HepG2 (cell line): ENCODE measurements at regions not wholly inside any gene's neighbourhood (a gene's known extent, or its start where the extent isn't known, plus 50 kb on each side); places are given as distances from the start of the nearest gene placed in this dataset.

Experiments
- CEBPZ ChIP-seq: IDR thresholded peaks from 2 replicates; pipeline ENCODE4 v1.6.1; 2012; ENCODE audit warnings: low read length, improper control_type of control experiment
- GLMP ChIP-seq: sonication (generic); formaldehyde crosslinking; IDR thresholded peaks from 2 replicates; pipeline ENCODE4 v1.9.0; 2021; ENCODE audit warnings: missing genetic modification reagents, mild to moderate bottlenecking, borderline replicate concordance
- NFE2L2 ChIP-seq: fragments of 150-350 bp; IDR thresholded peaks from 2 replicates; pipeline ENCODE4 v1.6.1; 2014; ENCODE audit warnings: low read length
- PITX1 ChIP-seq: sonication (generic); formaldehyde crosslinking; IDR thresholded peaks from 2 replicates; pipeline ENCODE4 v1.5.1; 2020; ENCODE audit warnings: mild to moderate bottlenecking, missing genetic modification reagents
- TEAD3 ChIP-seq: optimal IDR thresholded peaks from 2 replicates; pipeline ENCODE3; 2016; ENCODE audit warnings: borderline replicate concordance
- ZNF10 ChIP-seq: sonication (generic); formaldehyde crosslinking; IDR thresholded peaks from 2 replicates; pipeline ENCODE4 v1.4.0; 2020; ENCODE audit warnings: mild to moderate bottlenecking, low read depth, missing genetic modification reagents, borderline replicate concordance
- ZNF674 ChIP-seq: sonication (generic); formaldehyde crosslinking; IDR thresholded peaks from 2 replicates; pipeline ENCODE4 v1.5.0; 2020; ENCODE audit warnings: low read depth, mild to moderate bottlenecking, missing genetic modification reagents
- TF ChIP-seq, protein P1 (sequence below): sonication (generic); formaldehyde crosslinking; IDR thresholded peaks from 2 replicates; pipeline ENCODE4 v1.4.0; 2020; ENCODE audit warnings: missing genetic modification reagents, borderline replicate concordance
- TF ChIP-seq, protein P2 (sequence below): sonication (generic); formaldehyde crosslinking; IDR thresholded peaks from 2 replicates; pipeline ENCODE4 v1.4.0; 2020; ENCODE audit warnings: missing genetic modification reagents

- TF ChIP-seq, protein P1, sequence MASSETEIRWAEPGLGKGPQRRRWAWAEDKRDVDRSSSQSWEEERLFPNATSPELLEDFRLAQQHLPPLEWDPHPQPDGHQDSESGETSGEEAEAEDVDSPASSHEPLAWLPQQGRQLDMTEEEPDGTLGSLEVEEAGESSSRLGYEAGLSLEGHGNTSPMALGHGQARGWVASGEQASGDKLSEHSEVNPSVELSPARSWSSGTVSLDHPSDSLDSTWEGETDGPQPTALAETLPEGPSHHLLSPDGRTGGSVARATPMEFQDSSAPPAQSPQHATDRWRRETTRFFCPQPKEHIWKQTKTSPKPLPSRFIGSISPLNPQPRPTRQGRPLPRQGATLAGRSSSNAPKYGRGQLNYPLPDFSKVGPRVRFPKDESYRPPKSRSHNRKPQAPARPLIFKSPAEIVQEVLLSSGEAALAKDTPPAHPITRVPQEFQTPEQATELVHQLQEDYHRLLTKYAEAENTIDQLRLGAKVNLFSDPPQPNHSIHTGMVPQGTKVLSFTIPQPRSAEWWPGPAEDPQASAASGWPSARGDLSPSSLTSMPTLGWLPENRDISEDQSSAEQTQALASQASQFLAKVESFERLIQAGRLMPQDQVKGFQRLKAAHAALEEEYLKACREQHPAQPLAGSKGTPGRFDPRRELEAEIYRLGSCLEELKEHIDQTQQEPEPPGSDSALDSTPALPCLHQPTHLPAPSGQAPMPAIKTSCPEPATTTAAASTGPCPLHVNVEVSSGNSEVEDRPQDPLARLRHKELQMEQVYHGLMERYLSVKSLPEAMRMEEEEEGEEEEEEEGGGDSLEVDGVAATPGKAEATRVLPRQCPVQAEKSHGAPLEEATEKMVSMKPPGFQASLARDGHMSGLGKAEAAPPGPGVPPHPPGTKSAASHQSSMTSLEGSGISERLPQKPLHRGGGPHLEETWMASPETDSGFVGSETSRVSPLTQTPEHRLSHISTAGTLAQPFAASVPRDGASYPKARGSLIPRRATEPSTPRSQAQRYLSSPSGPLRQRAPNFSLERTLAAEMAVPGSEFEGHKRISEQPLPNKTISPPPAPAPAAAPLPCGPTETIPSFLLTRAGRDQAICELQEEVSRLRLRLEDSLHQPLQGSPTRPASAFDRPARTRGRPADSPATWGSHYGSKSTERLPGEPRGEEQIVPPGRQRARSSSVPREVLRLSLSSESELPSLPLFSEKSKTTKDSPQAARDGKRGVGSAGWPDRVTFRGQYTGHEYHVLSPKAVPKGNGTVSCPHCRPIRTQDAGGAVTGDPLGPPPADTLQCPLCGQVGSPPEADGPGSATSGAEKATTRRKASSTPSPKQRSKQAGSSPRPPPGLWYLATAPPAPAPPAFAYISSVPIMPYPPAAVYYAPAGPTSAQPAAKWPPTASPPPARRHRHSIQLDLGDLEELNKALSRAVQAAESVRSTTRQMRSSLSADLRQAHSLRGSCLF = no peak
- no peak for TF ChIP-seq NFE2L2
- TF ChIP-seq ZNF10 = no peak
- TF ChIP-seq, protein P2, sequence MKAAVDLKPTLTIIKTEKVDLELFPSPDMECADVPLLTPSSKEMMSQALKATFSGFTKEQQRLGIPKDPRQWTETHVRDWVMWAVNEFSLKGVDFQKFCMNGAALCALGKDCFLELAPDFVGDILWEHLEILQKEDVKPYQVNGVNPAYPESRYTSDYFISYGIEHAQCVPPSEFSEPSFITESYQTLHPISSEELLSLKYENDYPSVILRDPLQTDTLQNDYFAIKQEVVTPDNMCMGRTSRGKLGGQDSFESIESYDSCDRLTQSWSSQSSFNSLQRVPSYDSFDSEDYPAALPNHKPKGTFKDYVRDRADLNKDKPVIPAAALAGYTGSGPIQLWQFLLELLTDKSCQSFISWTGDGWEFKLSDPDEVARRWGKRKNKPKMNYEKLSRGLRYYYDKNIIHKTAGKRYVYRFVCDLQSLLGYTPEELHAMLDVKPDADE (CRISPR knock-in tag) = no peak
- TF ChIP-seq GLMP = no peak
- no peak for TF ChIP-seq TEAD3 (CRISPR knock-in tag)
- TF ChIP-seq ZNF674 (CRISPR knock-in tag) = no peak
- no peak for TF ChIP-seq CEBPZ
- TF ChIP-seq PITX1 (CRISPR knock-in tag) = no peak
- TF ChIP-seq, all 625 proteins: peak for 0
Measured at GRCh38 chr13:83515268-83516015, 366.8 kb downstream of the SLITRK1 start (continued).
